HL-60 (cell line): ENCODE measurements at regions not wholly inside any gene's neighbourhood (a gene's known extent, or its start where the extent isn't known, plus 50 kb on each side); places are given as distances from the start of the nearest gene placed in this dataset.

ENCODE experiments used
- DNase-seq, 2 experiments: peaks; one replicate each; pipeline ENCODE4 v3.0.0-alpha.2; 2010 to 2020; ENCODE audit warnings: low read depth in 1 of 2, low spot score in 1 of 2
- H3K27ac ChIP-seq: fragments of 250-450 bp; sonication (Bioruptor Pico); replicated peaks from 2 replicates; pipeline ENCODE4 v1.5.1; 2020; ENCODE audit warnings: mild to moderate bottlenecking, moderate library complexity
- H3K27me3 ChIP-seq: fragments of 250-450 bp; sonication (Bioruptor Pico); 2 replicates; pipeline ENCODE4 v1.5.1; 2021; ENCODE audit warnings: mild to moderate bottlenecking, moderate library complexity; ENCODE audit not compliant: insufficient read depth, poor library complexity, severe bottlenecking
- H3K4me3 ChIP-seq: replicated peaks from 2 replicates; pipeline ENCODE4 v1.5.1; 2011; ENCODE audit warnings: mild to moderate bottlenecking, control low read depth, low read length; ENCODE audit not compliant: insufficient read depth
- CTCF ChIP-seq: IDR thresholded peaks from one replicate; pipeline ENCODE4 v1.5.1; 2011; ENCODE audit warnings: low read length, control low read depth, inconsistent platforms; ENCODE audit not compliant: insufficient read depth
- GABPA ChIP-seq: IDR thresholded peaks from 2 replicates; pipeline ENCODE4 v1.6.1; 2012; ENCODE audit warnings: low read depth
- POLR2AphosphoS5 ChIP-seq: IDR thresholded peaks from 2 replicates; pipeline ENCODE4 v1.6.1; 2012; ENCODE audit warnings: low read depth
- REST ChIP-seq: IDR thresholded peaks from 2 replicates; pipeline ENCODE4 v1.6.1; 2012; ENCODE audit warnings: low read depth; ENCODE audit not compliant: insufficient replicate concordance
- SPI1 ChIP-seq: IDR thresholded peaks from 2 replicates; pipeline ENCODE4 v1.6.1; 2012; ENCODE audit warnings: low read depth, mild to moderate bottlenecking, borderline replicate concordance

- no peak for TF ChIP-seq POLR2AphosphoS5
- TF ChIP-seq REST, result no peak
- TF ChIP-seq GABPA, result no peak
- TF ChIP-seq CTCF, result no peak
- no peak for TF ChIP-seq SPI1
- H3K27ac ChIP-seq, result no peak overlapping the region
- no peak overlapping the region for H3K4me3 ChIP-seq
- DNase-seq, result no peak
- no peaks in the 10 kb centered on the region for H3K27me3 ChIP-seq
Observed at GRCh38 chr4:58138786-58139668, 1028.8 kb upstream of the IGFBP7 start.

DNA sequence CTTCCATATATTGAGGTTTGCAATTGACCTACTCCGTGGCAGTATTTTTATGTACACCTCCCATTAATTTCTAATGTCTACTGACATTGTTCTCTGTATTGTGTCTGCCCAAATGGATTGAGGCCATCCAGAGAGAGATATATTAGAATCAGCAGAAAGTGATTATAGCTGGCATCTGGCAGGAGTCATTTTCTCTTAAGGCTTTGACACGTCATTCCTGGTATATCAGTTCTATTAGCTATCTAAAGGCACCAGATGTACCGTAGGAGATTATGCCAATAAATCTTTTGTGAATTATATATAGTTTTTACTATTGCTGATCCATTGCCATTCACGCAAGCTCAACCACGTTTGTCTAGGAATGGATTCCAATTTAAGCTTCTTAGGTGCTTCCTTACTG, 1026.4 kb upstream of the IGFBP7 start:
- no peak for DNase-seq
- Histone ChIP-seq H3K27me3 (no peaks in the 10 kb centered on the region), H3K27ac (no peak overlapping the region), H3K4me3 (no peak overlapping the region)
- TF ChIP-seq CTCF, result no peak
- no peak for TF ChIP-seq SPI1
- no peak for TF ChIP-seq REST
- no peak for TF ChIP-seq GABPA
- no peak for TF ChIP-seq POLR2AphosphoS5

GRCh38 chr4:58127680-58128079, 1017.5 kb upstream of the IGFBP7 start:
- H3K27me3 ChIP-seq, result no peaks in the 10 kb centered on the region
- no peak overlapping the region for H3K27ac ChIP-seq
- no peak overlapping the region for H3K4me3 ChIP-seq
- TF ChIP-seq CTCF (no peak), REST (no peak), SPI1 (no peak), POLR2AphosphoS5 (no peak), GABPA (no peak)
- DNase-seq, result no peak
